CD14-positive monocyte (primary cell): ENCODE measurements at regions not wholly inside any gene's neighbourhood (a gene's known extent, or its start where the extent isn't known, plus 50 kb on each side); places are given as distances from the start of the nearest gene placed in this dataset.

Experiments used
- DNase-seq, 3 donors: peaks; one replicate each; pipeline ENCODE4 v3.0.0-alpha.2; 2011 to 2022
- H2AFZ ChIP-seq: 2 replicates; pipeline ENCODE4 v1.6.0; 2012; ENCODE audit warnings: mild to moderate bottlenecking, low read depth, low read length, inconsistent platforms; ENCODE audit not compliant: insufficient read depth, poor library complexity, severe bottlenecking
- H3K27ac ChIP-seq, 2 donors: 1 replicate in 1 of 2; 2 replicates in 1 of 2; pipeline ENCODE4 v1.5.1; 2012 to 2013; ENCODE audit warnings: low read length in 2 of 2, control low read depth in 1 of 2, inconsistent platforms in 1 of 2, low read depth in 1 of 2, mild to moderate bottlenecking in 1 of 2
- H3K27me3 ChIP-seq, 2 donors: one replicate each; pipeline versions ENCODE4 v1.6.0 to v1.6.1; 2011 to 2013; ENCODE audit warnings: low read length in 2 of 2; ENCODE audit not compliant: control insufficient read depth in 2 of 2, insufficient read depth in 2 of 2
- H3K36me3 ChIP-seq, 2 donors: replicated peaks in 1 of 2; 1 replicate in 1 of 2; 2 replicates in 1 of 2; pipeline versions ENCODE4 v1.5.1 to v1.6.1; 2012 to 2013; ENCODE audit warnings: low read length in 2 of 2, control low read depth in 1 of 2, inconsistent platforms in 1 of 2, mild to moderate bottlenecking in 1 of 2; ENCODE audit not compliant: insufficient read depth in 2 of 2, control insufficient read depth in 1 of 2
- H3K4me1 ChIP-seq, 2 donors: 1 replicate in 1 of 2; 2 replicates in 1 of 2; pipeline versions ENCODE4 v1.5.1 to v1.6.1; 2012 to 2013; ENCODE audit warnings: low read length in 2 of 2, control low read depth in 1 of 2, inconsistent platforms in 1 of 2, mild to moderate bottlenecking in 1 of 2, moderate library complexity in 1 of 2; ENCODE audit not compliant: insufficient read depth in 2 of 2, control insufficient read depth in 1 of 2
- H3K4me2 ChIP-seq: replicated peaks from 2 replicates; pipeline ENCODE3; 2012; ENCODE audit warnings: low read length, moderate library complexity, mild to moderate bottlenecking; ENCODE audit not compliant: poor library complexity, severe bottlenecking; ENCODE audit errors: extremely low read depth
- H3K4me3 ChIP-seq, 3 experiments: fragments of 200-600 bp in 1 of 3; sonication (generic) in 1 of 3; replicated peaks in 1 of 3; 1 replicate in 2 of 3; 2 replicates in 1 of 3; pipeline ENCODE4 v1.5.1; 2011 to 2013; ENCODE audit warnings: low read length in 3 of 3, mild to moderate bottlenecking in 3 of 3, control low read depth in 2 of 3, low read depth in 2 of 3, inconsistent platforms in 1 of 3, moderate library complexity in 1 of 3
- H3K79me2 ChIP-seq: 2 replicates; pipeline ENCODE4 v1.6.0; 2012; ENCODE audit warnings: mild to moderate bottlenecking, control low read depth, inconsistent platforms, low read length, moderate library complexity; ENCODE audit not compliant: insufficient read depth
- H3K9ac ChIP-seq: 2 replicates; pipeline ENCODE4 v1.6.0; 2017; ENCODE audit warnings: low read length, mild to moderate bottlenecking; ENCODE audit not compliant: insufficient read depth, poor library complexity, severe bottlenecking
- H3K9me3 ChIP-seq, 2 donors: replicated peaks in 1 of 2; 1 replicate in 1 of 2; 2 replicates in 1 of 2; pipeline versions ENCODE4 v1.5.1 to v1.6.1; 2012 to 2013; ENCODE audit warnings: low read length in 2 of 2, control low read depth in 1 of 2; ENCODE audit not compliant: control insufficient read depth in 1 of 2, insufficient read depth in 1 of 2
- H4K20me1 ChIP-seq: 2 replicates; pipeline ENCODE4 v1.6.0; 2012; ENCODE audit warnings: mild to moderate bottlenecking, low read length, control low read depth, moderate library complexity; ENCODE audit not compliant: insufficient read depth
- H3K27ac Mint-ChIP-seq, 7 donors: one replicate each; pipeline ENCODE4 v1.8.0; 2020; ENCODE audit warnings: mild to moderate bottlenecking in 7 of 7, mixed read lengths in 7 of 7, moderate library complexity in 6 of 7, inconsistent platforms in 2 of 7
- H3K27me3 Mint-ChIP-seq, 3 donors: one replicate each; pipeline ENCODE4 v1.8.0; 2021 to 2022; ENCODE audit warnings: low read depth in 3 of 3, mild to moderate bottlenecking in 3 of 3, mixed read lengths in 3 of 3, moderate library complexity in 3 of 3, inconsistent platforms in 1 of 3
- H3K36me3 Mint-ChIP-seq, 2 donors: one replicate each; pipeline ENCODE4 v1.8.0; 2020; ENCODE audit warnings: mixed read lengths in 2 of 2, inconsistent platforms in 1 of 2, mild to moderate bottlenecking in 1 of 2
- H3K4me1 Mint-ChIP-seq: one replicate; pipeline ENCODE4 v1.8.0; 2020; ENCODE audit warnings: mild to moderate bottlenecking, mixed read lengths
- H3K4me3 Mint-ChIP-seq, 2 donors: one replicate each; pipeline ENCODE4 v1.8.0; 2020; ENCODE audit warnings: mild to moderate bottlenecking in 2 of 2, mixed read lengths in 2 of 2, moderate library complexity in 1 of 2
- H3K9me3 Mint-ChIP-seq, 7 donors: one replicate each; pipeline ENCODE4 v1.8.0; 2020 to 2022; ENCODE audit warnings: mixed read lengths in 7 of 7, mild to moderate bottlenecking in 6 of 7, moderate library complexity in 6 of 7, inconsistent platforms in 2 of 7
- WGBS: methylation state at CpG from one replicate; pipeline ENCODE4 v1.1.5; 2013; ENCODE audit warnings: missing lambda C conversion rate; ENCODE audit not compliant: insufficient coverage; 5-methylcytosine and 5-hydroxymethylcytosine counted together
- intact Hi-C, 2 donors: fragments of 100-400 bp; cut with micrococcal nuclease; formaldehyde crosslinking; loops; one replicate each; pipeline versions ENCODE4 v1.15.0 to v1.15.1; 2023
- TF ChIP-seq, protein P1 (sequence below): fragments of 200-600 bp; IDR thresholded peaks from one replicate; pipeline ENCODE4 v1.8.0; 2022; ENCODE audit warnings: antibody characterized with exemption, mild to moderate bottlenecking

DNA sequence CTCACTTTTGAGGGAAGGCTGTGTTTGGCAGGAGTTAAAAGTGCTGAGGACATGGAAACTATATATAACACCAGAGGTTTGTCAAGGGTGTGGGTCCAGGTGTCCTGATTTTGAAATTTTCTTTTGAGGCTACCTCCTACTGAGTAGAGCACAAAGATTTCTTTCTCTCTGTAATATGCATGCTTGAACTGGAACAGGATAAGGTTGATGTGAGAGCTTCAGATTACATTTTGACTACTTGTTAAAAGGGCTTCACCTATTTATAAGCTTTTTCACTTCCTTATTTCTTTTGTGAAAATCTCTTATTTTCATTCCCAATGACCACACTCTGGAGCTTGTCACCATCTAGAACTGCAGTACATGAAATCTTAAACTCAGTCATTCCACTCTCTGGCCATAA, 59.8 kb upstream of the PLA2G4A start:
- H3K4me2 ChIP-seq = no peak overlapping the region
- TF ChIP-seq, protein P1, sequence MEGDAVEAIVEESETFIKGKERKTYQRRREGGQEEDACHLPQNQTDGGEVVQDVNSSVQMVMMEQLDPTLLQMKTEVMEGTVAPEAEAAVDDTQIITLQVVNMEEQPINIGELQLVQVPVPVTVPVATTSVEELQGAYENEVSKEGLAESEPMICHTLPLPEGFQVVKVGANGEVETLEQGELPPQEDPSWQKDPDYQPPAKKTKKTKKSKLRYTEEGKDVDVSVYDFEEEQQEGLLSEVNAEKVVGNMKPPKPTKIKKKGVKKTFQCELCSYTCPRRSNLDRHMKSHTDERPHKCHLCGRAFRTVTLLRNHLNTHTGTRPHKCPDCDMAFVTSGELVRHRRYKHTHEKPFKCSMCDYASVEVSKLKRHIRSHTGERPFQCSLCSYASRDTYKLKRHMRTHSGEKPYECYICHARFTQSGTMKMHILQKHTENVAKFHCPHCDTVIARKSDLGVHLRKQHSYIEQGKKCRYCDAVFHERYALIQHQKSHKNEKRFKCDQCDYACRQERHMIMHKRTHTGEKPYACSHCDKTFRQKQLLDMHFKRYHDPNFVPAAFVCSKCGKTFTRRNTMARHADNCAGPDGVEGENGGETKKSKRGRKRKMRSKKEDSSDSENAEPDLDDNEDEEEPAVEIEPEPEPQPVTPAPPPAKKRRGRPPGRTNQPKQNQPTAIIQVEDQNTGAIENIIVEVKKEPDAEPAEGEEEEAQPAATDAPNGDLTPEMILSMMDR = no peak
- no peaks in the 10 kb centered on the region for H3K36me3 ChIP-seq
- H3K9me3 Mint-ChIP-seq = peaks cover 0 to 3% (median 0%) of the 10 kb centered on the region in 7 donors
- H3K27ac Mint-ChIP-seq = no peak overlapping the region
- no peaks in the 10 kb centered on the region for H4K20me1 ChIP-seq
- no peaks in the 10 kb centered on the region for H3K36me3 Mint-ChIP-seq
- no peaks in the 10 kb centered on the region for H3K9me3 ChIP-seq
- H3K27ac ChIP-seq = no peak overlapping the region
- no peaks in the 10 kb centered on the region for H3K27me3 ChIP-seq
- peaks cover 3 to 10% of the 10 kb centered on the region in 2 donors for H3K4me1 ChIP-seq
- no peak for DNase-seq
- intact Hi-C loops = no loop called here
- H3K4me3 Mint-ChIP-seq = no peak overlapping the region
- H3K27me3 Mint-ChIP-seq = no peaks in the 10 kb centered on the region
- H2AFZ ChIP-seq = no peak overlapping the region
- no peak overlapping the region for H3K4me3 ChIP-seq
- no peak overlapping the region for H3K9ac ChIP-seq
- no peaks in the 10 kb centered on the region for H3K79me2 ChIP-seq
- H3K4me1 Mint-ChIP-seq = no peaks in the 10 kb centered on the region

DNA sequence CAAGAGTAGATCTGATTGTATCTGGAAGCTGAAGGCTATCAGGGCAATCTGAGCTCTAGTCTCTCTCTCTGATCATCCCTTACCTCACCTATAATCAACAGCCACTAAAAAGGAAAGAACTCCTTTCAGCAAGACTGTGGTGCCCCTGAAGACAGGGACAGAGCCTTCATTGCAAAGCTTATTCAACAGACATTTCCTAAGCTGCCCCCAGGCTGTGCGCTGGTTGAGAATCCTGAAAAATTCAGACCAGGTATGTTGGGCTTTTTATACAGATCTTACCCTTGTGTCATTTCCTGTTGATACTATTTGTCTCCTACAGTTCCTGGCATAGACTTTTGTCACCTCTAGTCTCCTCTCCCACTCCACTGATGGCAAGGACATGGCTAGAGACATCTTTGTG, 63.3 kb upstream of the PLA2G4A start:
- Histone ChIP-seq H3K9ac (no peak overlapping the region), H4K20me1 (no peaks in the 10 kb centered on the region), H3K4me1 (peaks cover 0 to 7% of the 10 kb centered on the region in 2 donors), H3K9me3 (no peaks in the 10 kb centered on the region), H3K27ac (no peak overlapping the region), H3K27me3 (no peaks in the 10 kb centered on the region), H2AFZ (no peak overlapping the region), H3K36me3 (no peaks in the 10 kb centered on the region), H3K79me2 (no peaks in the 10 kb centered on the region), H3K4me3 (no peak overlapping the region), H3K4me2 (no peak overlapping the region)
- Mint-ChIP-seq H3K27ac (no peak overlapping the region), H3K4me3 (no peak overlapping the region), H3K27me3 (no peaks in the 10 kb centered on the region), H3K36me3 (no peaks in the 10 kb centered on the region), H3K9me3 (peaks cover 0 to 3% (median 0%) of the 10 kb centered on the region in 7 donors), H3K4me1 (no peaks in the 10 kb centered on the region)
- no peak for DNase-seq
- 100% methylated on average over 1 of the region's 1 CpG for WGBS
- intact Hi-C loops = no loop called here
- TF ChIP-seq, protein P1 = no peak
